ENCODE measurements at regions not wholly inside any gene's neighbourhood (a gene's known extent, or its start where the extent isn't known, plus 50 kb on each side); places are given as distances from the start of the nearest gene placed in this dataset.

- TF ChIP-seq CTCF (conservative IDR thresholded peaks at IDR 0.05; ENCODE audit: low read length), result 0 out of 2 replicates have a peak, but pooled peaks have one; percentile 24
- TF ChIP-seq EZH2phosphoT487 (IDR thresholded peaks at IDR 0.05; ENCODE audit: borderline replicate concordance, low read depth, low read length), result no peak
These were observed 159.9 kb upstream of the GRK3 start for GRCh38 chr22:25404556-25404927.

Measured in OCI-LY7 (cell line).